Retinal pigment epithelial cell (primary cell): ENCODE measurements at regions not wholly inside any gene's neighbourhood (a gene's known extent, or its start where the extent isn't known, plus 50 kb on each side); places are given as distances from the start of the nearest gene placed in this dataset.
"Not testable (repeated sequence)": the region's sequence is repeated elsewhere in the genome, so short reads cannot be mapped to it uniquely, and the experiment has no call there.

Experiments
- DNase-seq: peaks from one replicate; pipeline ENCODE4 v3.0.0-alpha.2; 2010; ENCODE audit warnings: low read depth
- H3K4me3 ChIP-seq: 2 replicates; pipeline ENCODE4 v1.5.1; 2011; ENCODE audit warnings: mild to moderate bottlenecking, low read length, control low read depth, moderate library complexity
- TF ChIP-seq, protein P1 (sequence below): conservative IDR thresholded peaks from 2 replicates; pipeline ENCODE4 v1.5.1; 2011; ENCODE audit warnings: low read depth, low read length, control low read depth, inconsistent platforms

- TF ChIP-seq, protein P1, sequence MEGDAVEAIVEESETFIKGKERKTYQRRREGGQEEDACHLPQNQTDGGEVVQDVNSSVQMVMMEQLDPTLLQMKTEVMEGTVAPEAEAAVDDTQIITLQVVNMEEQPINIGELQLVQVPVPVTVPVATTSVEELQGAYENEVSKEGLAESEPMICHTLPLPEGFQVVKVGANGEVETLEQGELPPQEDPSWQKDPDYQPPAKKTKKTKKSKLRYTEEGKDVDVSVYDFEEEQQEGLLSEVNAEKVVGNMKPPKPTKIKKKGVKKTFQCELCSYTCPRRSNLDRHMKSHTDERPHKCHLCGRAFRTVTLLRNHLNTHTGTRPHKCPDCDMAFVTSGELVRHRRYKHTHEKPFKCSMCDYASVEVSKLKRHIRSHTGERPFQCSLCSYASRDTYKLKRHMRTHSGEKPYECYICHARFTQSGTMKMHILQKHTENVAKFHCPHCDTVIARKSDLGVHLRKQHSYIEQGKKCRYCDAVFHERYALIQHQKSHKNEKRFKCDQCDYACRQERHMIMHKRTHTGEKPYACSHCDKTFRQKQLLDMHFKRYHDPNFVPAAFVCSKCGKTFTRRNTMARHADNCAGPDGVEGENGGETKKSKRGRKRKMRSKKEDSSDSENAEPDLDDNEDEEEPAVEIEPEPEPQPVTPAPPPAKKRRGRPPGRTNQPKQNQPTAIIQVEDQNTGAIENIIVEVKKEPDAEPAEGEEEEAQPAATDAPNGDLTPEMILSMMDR: no peak
- no peak for DNase-seq
- no peak overlapping the region for H3K4me3 ChIP-seq
Observed at GRCh38 chr3:84307339-84307738, 651.5 kb upstream of the CADM2 start.

DNA sequence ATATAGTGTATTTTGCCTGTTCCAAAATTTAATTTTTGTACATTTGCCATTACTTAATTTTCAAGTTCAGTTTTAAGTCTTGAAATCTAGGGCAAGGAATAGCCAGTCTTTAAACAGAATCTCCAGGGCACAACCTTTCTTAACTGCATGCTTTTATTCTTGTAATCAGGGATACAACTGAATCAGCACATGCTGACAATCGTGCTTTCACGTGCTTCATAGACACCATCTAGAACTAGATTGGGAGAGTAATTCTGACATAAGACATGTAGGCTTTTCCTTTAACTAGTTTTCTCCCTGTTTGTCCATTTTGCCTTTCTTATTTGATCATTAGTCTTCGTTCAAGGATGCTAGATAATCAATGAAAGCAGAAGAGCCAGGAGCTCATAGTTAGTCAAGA lies 650.4 kb upstream of the CADM2 start:
- TF ChIP-seq, protein P1: no peak
- DNase-seq: no peak
- no peak overlapping the region for H3K4me3 ChIP-seq

- no peak for DNase-seq
- H3K4me3 ChIP-seq: no peak overlapping the region
- TF ChIP-seq, protein P1: no peak
Observed at GRCh38 chr3:84318273-84318809, 640.4 kb upstream of the CADM2 start.

DNA sequence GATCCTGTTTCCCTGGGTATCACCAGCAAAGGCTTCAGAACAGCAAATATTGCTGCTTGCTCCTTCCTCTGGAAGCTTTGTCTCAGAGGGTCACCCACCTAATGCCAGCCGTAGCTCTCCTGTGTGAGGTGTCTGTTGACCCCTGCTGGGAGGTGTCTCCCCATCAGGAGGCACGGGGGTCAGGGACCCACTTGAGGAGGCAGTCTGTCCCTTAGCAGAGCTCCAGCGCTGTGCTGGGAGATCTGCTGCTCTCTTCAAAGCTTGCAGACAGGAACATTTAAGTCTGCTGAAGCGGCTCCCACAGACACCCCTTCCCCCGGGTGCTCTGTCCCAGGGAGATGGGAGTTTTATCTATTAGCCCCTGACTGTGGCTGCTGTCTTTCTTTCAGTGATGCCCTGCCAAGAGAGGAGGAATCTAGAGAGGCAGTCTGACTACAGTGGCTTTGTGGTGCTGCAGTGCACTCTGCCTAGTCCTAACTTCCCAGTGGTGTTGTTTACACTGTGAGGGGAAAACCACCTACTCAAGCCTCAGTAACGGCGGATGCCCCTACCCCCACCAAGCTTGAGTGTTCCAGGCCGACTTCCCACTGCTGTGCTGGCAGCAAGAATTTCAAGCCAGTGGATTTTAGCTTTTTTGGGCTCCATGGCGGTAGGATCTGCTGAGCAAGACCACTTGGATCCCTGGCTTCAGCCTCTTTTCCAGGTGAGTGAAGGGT lies 593.1 kb upstream of the CADM2 start:
- DNase-seq, H3K4me3 ChIP-seq: not testable (repeated sequence)
